DMS114 treated with DMSO at 0.1 percent for 48 hours (cell line): ENCODE measurements at regions not wholly inside any gene's neighbourhood (a gene's known extent, or its start where the extent isn't known, plus 50 kb on each side); places are given as distances from the start of the nearest gene placed in this dataset.
"Not testable (repeated sequence)": the region's sequence is repeated elsewhere in the genome, so short reads cannot be mapped to it uniquely, and the experiment has no call there.

Experiments used
- DNase-seq: peaks from one replicate; lab custom pipeline; 2025; ENCODE audit not compliant: unreplicated experiment; lab: John Stamatoyannopoulos, UW

- no peak for DNase-seq
Observed at GRCh38 chr4:123535037-123535748, 138.6 kb downstream of the SPRY1 start.

- no peak for DNase-seq
Observed at GRCh38 chr4:123536225-123536624, 139.6 kb downstream of the SPRY1 start.

- not testable (repeated sequence) for DNase-seq
Observed at GRCh38 chr4:123537906-123538402, 141.4 kb downstream of the SPRY1 start.

- DNase-seq: no peak
Observed at GRCh38 chr4:123545667-123546572, 149.3 kb downstream of the SPRY1 start.

- no peak for DNase-seq
Observed at GRCh38 chr4:123546573-123547060, 150.0 kb downstream of the SPRY1 start.

GRCh38 chr4:123547216-123548165 is 150.9 kb downstream of the SPRY1 start:
- DNase-seq: no peak

- DNase-seq: no peak
Observed at GRCh38 chr4:123553279-123553678, 156.7 kb downstream of the SPRY1 start.

GRCh38 chr4:123553733-123554637 is 157.4 kb downstream of the SPRY1 start:
- DNase-seq: no peak

- DNase-seq: no peak
Observed at GRCh38 chr4:123554801-123555232, 158.2 kb downstream of the SPRY1 start.

GRCh38 chr4:123555233-123555806 is 158.7 kb downstream of the SPRY1 start:
- no peak for DNase-seq

- no peak for DNase-seq
Observed at GRCh38 chr4:123555807-123556273, 159.2 kb downstream of the SPRY1 start.

- no peak for DNase-seq
Observed at GRCh38 chr4:123556526-123556925, 159.9 kb downstream of the SPRY1 start.

GRCh38 chr4:123557857-123558536 is 161.4 kb downstream of the SPRY1 start:
- DNase-seq: no peak

- no peak for DNase-seq
Observed at GRCh38 chr4:123558865-123559264, 162.3 kb downstream of the SPRY1 start.

- DNase-seq: no peak
Observed at GRCh38 chr4:123559955-123560871, 163.6 kb downstream of the SPRY1 start.

GRCh38 chr4:123561525-123561924 is 164.9 kb downstream of the SPRY1 start:
- DNase-seq: no peak

GRCh38 chr4:123562994-123563750 is 166.6 kb downstream of the SPRY1 start:
- DNase-seq: no peak
